HAP-1 (cell line): ENCODE measurements at regions not wholly inside any gene's neighbourhood (a gene's known extent, or its start where the extent isn't known, plus 50 kb on each side); places are given as distances from the start of the nearest gene placed in this dataset.

Source experiments
- DNase-seq, 2 experiments: peaks; one replicate each; pipeline ENCODE4 v3.0.0-alpha.2; 2016 to 2020; ENCODE audit warnings: low spot score in 2 of 2
- H3K27me3 ChIP-seq: fragments of 250-450 bp; sonication (Bioruptor Pico); 2 replicates; pipeline ENCODE4 v1.5.1; 2020; ENCODE audit warnings: low read depth, mild to moderate bottlenecking, moderate library complexity
- H3K36me3 ChIP-seq: fragments of 250-450 bp; sonication (Bioruptor Pico); replicated peaks from 2 replicates; pipeline ENCODE4 v1.5.1; 2020; ENCODE audit warnings: mild to moderate bottlenecking
- H3K4me1 ChIP-seq: fragments of 250-450 bp; sonication (Bioruptor Pico); 2 replicates; pipeline ENCODE4 v1.5.1; 2020; ENCODE audit warnings: mild to moderate bottlenecking
- H3K4me3 ChIP-seq: fragments of 250-450 bp; sonication (Bioruptor Pico); 2 replicates; pipeline ENCODE4 v1.5.1; 2020; ENCODE audit warnings: mild to moderate bottlenecking, moderate library complexity
- H3K9me3 ChIP-seq: fragments of 250-450 bp; sonication (Bioruptor Pico); 2 replicates; pipeline ENCODE4 v1.5.1; 2020; ENCODE audit warnings: mild to moderate bottlenecking, moderate library complexity
- in situ Hi-C: fragments of 300-500 bp; cut with MboI; formaldehyde crosslinking; loops from 3 replicates; pipeline ENCODE4 v1.14.3; 2020; ENCODE audit warnings: low sequenced_read_pairs, inconsistent platforms, mixed read lengths

DNA sequence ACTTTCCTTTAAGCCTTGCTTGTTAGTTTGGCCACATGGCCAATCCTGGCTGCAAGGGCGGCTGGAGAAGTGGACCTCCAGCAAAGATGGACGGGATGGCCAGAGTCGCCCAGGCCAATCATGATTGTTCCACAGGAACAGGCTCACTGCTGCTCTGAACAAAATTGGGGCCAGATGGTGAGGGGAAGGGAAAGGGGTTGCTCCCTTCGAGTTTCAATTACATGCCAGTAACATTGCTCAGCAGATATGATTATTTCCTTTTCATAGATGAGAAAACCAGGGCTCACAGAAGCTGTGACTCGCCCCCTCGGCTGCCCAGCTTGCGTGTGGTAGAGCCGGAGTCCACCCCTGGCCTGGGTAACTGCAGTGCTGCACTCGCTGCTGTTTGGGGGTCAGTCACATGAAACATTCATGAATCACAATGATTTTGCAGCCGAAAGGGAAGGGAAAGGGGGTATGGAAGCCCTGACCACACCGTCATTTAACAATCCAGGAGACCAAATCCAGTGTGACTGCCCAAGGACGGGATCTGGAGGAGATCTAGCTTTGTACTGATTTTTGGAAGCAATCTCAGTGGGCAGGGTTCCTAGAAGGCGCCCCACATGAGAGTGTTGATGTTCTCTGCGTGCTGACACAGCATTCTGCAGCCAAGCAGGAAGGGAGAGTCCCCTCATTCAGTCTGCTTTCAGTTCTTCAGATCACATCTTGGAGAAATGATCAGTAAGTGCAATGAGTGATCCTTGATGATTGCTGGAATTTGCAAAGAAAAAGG, 77.3 kb upstream of the MSX1 start:
- no peaks in the 10 kb centered on the region for H3K9me3 ChIP-seq
- no peaks in the 10 kb centered on the region for H3K27me3 ChIP-seq
- in situ Hi-C loops: no loop called here
- no peak overlapping the region for H3K4me3 ChIP-seq
- no peaks in the 10 kb centered on the region for H3K36me3 ChIP-seq
- no peaks in the 10 kb centered on the region for H3K4me1 ChIP-seq
- DNase-seq: no peak

DNA sequence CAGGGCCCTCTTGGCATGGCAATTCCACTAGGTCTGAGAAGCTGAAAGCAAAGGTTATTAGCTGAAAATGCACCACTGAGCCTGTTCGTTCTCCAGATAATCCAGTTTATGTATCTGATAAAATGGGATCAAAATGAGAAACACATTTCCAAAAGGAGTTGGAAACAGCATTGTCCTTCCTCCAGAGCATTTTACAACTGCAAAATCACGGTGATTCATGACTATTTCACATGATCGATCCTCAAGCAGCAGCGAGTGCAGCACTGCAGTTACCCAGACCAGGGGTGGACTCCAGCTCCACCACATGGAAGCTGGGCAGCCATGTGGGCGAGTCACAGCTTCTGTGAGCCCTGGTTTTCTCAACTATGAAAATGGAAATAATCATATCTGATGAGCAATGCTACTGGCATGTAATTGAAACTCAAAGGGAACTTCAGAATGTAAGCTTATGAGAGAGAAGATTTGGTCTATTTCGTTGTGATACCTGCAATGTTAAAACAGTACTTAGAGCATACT, 78.7 kb upstream of the MSX1 start:
- DNase-seq: no peak
- in situ Hi-C loops: no loop called here
- Histone ChIP-seq H3K27me3 (no peaks in the 10 kb centered on the region), H3K4me3 (no peak overlapping the region), H3K4me1 (no peaks in the 10 kb centered on the region), H3K9me3 (no peaks in the 10 kb centered on the region), H3K36me3 (no peaks in the 10 kb centered on the region)

DNA sequence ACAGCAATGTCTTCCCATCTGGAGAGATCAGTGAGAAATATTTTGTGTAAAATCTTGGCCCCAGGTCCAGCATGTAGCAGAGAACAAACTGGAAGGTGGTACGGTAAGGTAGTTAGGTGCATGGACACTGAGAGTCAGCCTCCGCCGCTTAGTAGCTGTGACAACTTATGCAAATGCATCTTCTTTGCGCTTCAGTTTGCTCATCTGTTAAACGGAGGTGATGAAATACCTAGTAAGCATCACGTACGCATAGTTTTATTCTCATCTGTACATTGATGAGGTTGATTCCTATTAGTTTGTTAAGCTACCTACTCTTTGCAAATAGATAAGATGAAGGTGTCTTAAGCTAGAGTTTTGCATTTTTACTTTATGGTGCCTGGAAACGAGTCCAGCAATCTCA, 80.0 kb upstream of the MSX1 start:
- H3K27me3 ChIP-seq: no peaks in the 10 kb centered on the region
- no peak overlapping the region for H3K4me3 ChIP-seq
- in situ Hi-C loops: no loop called here
- no peak for DNase-seq
- H3K9me3 ChIP-seq: no peaks in the 10 kb centered on the region
- H3K4me1 ChIP-seq: no peaks in the 10 kb centered on the region
- no peaks in the 10 kb centered on the region for H3K36me3 ChIP-seq

GRCh38 chr4:4779054-4779453, 80.4 kb upstream of the MSX1 start:
- no peaks in the 10 kb centered on the region for H3K27me3 ChIP-seq
- H3K4me3 ChIP-seq: no peak overlapping the region
- no peaks in the 10 kb centered on the region for H3K4me1 ChIP-seq
- no peaks in the 10 kb centered on the region for H3K9me3 ChIP-seq
- DNase-seq: no peak
- no peaks in the 10 kb centered on the region for H3K36me3 ChIP-seq
- in situ Hi-C loops: no loop called here

DNA sequence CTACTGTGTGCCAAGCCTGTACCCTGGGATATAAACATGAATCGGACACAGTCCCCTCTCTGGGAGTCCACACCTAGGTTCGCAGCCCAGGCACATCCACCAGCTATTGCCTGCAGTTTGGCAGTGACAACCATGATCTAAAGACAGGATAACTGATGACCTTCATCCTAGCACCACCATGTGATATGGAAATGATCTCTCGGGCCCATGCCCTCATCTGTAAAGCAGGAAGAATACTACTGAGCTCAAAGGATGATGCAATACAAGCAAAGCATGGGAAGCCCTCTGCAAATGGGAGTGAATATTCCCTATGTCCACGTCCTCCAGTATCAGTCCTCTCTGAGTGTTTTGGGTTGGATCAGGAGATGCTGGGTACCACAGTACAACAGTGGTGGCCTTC, 80.9 kb upstream of the MSX1 start:
- Histone ChIP-seq H3K4me1 (no peaks in the 10 kb centered on the region), H3K27me3 (no peaks in the 10 kb centered on the region), H3K36me3 (no peaks in the 10 kb centered on the region), H3K9me3 (no peaks in the 10 kb centered on the region), H3K4me3 (no peak overlapping the region)
- in situ Hi-C loops: no loop called here
- no peak for DNase-seq

DNA sequence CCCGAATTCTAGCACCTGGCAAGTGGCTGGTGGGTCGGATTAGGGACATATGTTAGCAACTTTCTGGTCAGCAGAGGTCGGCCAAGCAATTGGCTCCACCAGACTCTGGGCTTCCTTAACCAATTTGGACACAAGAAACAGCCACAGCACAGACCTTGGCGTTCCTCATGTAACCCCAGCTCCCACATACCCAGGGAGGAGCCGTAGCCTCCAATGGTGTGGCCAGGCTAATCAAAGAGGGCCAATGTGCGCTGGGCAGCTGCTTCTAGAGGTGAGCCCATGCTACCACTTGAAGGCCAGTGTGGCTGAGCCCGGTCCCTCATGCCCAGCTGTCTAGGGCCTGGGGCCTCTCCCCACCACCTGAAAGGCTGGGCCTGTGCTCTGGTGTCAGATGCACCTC, 82.5 kb upstream of the MSX1 start:
- H3K36me3 ChIP-seq: no peaks in the 10 kb centered on the region
- no peak for DNase-seq
- H3K4me3 ChIP-seq: no peak overlapping the region
- no peaks in the 10 kb centered on the region for H3K9me3 ChIP-seq
- no peaks in the 10 kb centered on the region for H3K27me3 ChIP-seq
- in situ Hi-C loops: no loop called here
- no peaks in the 10 kb centered on the region for H3K4me1 ChIP-seq

GRCh38 chr4:4776335-4776734, 83.1 kb upstream of the MSX1 start:
- H3K4me1 ChIP-seq: no peaks in the 10 kb centered on the region
- no peak for DNase-seq
- no peak overlapping the region for H3K4me3 ChIP-seq
- no peaks in the 10 kb centered on the region for H3K36me3 ChIP-seq
- H3K9me3 ChIP-seq: no peaks in the 10 kb centered on the region
- in situ Hi-C loops: no loop called here
- H3K27me3 ChIP-seq: no peaks in the 10 kb centered on the region

DNA sequence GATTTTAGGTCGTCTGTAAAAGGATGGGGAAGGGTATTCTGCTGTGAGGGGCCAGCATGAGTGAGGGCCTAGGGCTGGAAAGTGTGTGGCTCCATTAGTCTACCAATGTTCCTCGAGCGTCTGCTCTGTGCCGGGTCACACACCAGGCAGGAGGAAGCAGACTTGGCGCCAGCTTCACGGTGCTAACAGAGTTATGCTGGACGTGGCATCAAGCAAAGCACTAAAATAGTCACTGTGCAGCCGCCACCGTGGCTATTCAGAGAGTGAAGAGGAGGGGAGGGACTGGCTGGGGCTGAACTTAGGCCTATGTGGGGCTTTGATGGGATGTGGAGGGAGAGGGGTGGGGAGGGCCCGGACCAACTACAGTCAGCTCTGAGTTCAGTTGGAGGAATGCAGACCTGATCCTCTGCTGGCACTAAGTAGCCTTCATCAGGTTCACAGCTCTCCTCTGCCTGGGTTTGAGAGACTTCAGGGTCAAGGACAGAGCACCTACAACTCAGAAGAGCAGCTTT, 83.9 kb upstream of the MSX1 start:
- Histone ChIP-seq H3K4me3 (no peak overlapping the region), H3K27me3 (no peaks in the 10 kb centered on the region), H3K4me1 (no peaks in the 10 kb centered on the region), H3K36me3 (no peaks in the 10 kb centered on the region), H3K9me3 (no peaks in the 10 kb centered on the region)
- no peak for DNase-seq
- in situ Hi-C loops: no loop called here

GRCh38 chr4:4772534-4772933, 86.9 kb upstream of the MSX1 start:
- Histone ChIP-seq H3K36me3 (no peaks in the 10 kb centered on the region), H3K4me3 (no peak overlapping the region), H3K4me1 (no peaks in the 10 kb centered on the region), H3K9me3 (no peaks in the 10 kb centered on the region), H3K27me3 (no peaks in the 10 kb centered on the region)
- in situ Hi-C loops: no loop called here
- DNase-seq: no peak

GRCh38 chr4:4771160-4771559, 88.3 kb upstream of the MSX1 start:
- Histone ChIP-seq H3K36me3 (no peaks in the 10 kb centered on the region), H3K9me3 (no peaks in the 10 kb centered on the region), H3K4me3 (no peak overlapping the region), H3K27me3 (no peaks in the 10 kb centered on the region), H3K4me1 (no peaks in the 10 kb centered on the region)
- in situ Hi-C loops: no loop called here
- no peak for DNase-seq

DNA sequence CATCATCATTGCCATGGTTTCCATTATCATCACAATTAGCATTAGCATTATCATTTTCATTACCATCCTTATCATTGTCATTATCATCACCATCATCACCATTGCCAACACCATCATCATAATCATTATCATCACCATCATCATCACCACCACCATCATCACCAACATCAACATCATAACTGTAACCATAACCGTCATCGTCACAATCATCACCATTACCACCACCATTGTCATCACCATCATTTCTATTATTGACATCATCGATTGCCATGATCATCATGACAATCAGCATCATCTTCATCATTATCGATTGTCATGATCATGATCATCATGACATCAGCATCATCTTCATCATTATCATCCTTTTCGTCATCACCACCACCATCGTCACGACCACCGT, 88.9 kb upstream of the MSX1 start:
- no peaks in the 10 kb centered on the region for H3K4me1 ChIP-seq
- in situ Hi-C loops: no loop called here
- H3K4me3 ChIP-seq: no peak overlapping the region
- no peaks in the 10 kb centered on the region for H3K9me3 ChIP-seq
- no peak for DNase-seq
- H3K27me3 ChIP-seq: no peaks in the 10 kb centered on the region
- H3K36me3 ChIP-seq: no peaks in the 10 kb centered on the region

- DNase-seq: no peak
- H3K4me1 ChIP-seq: no peaks in the 10 kb centered on the region
- H3K9me3 ChIP-seq: no peaks in the 10 kb centered on the region
- H3K36me3 ChIP-seq: no peaks in the 10 kb centered on the region
- in situ Hi-C loops: no loop called here
- H3K4me3 ChIP-seq: no peak overlapping the region
- no peaks in the 10 kb centered on the region for H3K27me3 ChIP-seq
Observed at GRCh38 chr4:4766564-4766963, 92.9 kb upstream of the MSX1 start.

DNA sequence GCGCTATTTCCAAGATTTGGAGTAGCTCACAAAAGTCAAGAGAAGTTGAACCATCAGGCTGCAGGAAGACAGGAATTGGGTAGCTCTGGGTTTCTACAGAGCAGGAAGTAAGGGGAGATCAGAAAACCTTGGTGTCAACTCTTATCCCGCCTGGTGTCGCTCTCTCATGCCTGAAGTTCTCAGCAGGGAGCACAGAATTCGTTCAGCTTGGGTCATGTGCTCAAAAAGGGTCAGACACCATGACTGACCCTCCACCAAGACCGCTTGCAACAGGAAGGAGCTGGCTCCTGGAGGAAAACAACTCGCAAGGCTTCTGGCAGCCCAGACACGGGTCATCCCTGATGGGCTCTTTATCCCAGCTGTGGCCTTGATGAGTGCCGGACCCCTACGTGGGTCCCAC, 93.7 kb upstream of the MSX1 start:
- in situ Hi-C loops: no loop called here
- no peak overlapping the region for H3K4me3 ChIP-seq
- DNase-seq: no peak
- no peaks in the 10 kb centered on the region for H3K9me3 ChIP-seq
- no peaks in the 10 kb centered on the region for H3K4me1 ChIP-seq
- H3K36me3 ChIP-seq: no peaks in the 10 kb centered on the region
- H3K27me3 ChIP-seq: no peaks in the 10 kb centered on the region

DNA sequence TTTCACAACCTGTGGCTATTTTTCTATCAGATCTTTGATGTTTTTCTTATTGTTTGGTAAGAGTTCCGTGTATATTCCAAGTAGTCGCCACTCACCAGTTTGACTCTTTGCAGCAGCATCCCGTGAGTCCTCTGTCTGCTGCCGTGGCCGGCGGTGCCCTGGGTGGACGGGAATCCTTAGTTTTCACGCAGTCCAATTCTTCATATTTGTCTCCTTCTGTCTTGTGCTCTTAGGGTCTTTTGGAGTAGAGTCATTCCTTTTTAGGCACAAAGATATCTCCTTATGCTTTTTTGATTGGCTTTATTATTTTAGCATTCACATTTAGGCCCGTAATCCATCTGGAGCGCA, 94.9 kb upstream of the MSX1 start:
- in situ Hi-C loops: no loop called here
- no peak overlapping the region for H3K4me3 ChIP-seq
- no peaks in the 10 kb centered on the region for H3K27me3 ChIP-seq
- H3K36me3 ChIP-seq: no peaks in the 10 kb centered on the region
- no peaks in the 10 kb centered on the region for H3K4me1 ChIP-seq
- DNase-seq: no peak
- no peaks in the 10 kb centered on the region for H3K9me3 ChIP-seq
